KG1 (cell line): ENCODE measurements at regions not wholly inside any gene's neighbourhood (a gene's known extent, or its start where the extent isn't known, plus 50 kb on each side); places are given as distances from the start of the nearest gene placed in this dataset.

Experiments
- DNase-seq: peaks from one replicate; lab custom pipeline; 2025; lab: John Stamatoyannopoulos, UW

GRCh38 chr5:73374520-73375190, 73.9 kb downstream of the FOXD1 start:
- no peak for DNase-seq

GRCh38 chr5:73373814-73374510, 74.6 kb downstream of the FOXD1 start:
- no peak for DNase-seq

GRCh38 chr5:73370640-73371583, 77.7 kb downstream of the FOXD1 start:
- no peak for DNase-seq

GRCh38 chr5:73370095-73370494, 78.5 kb downstream of the FOXD1 start:
- DNase-seq: no peak

GRCh38 chr5:73369278-73369677, 79.3 kb downstream of the FOXD1 start:
- DNase-seq: no peak

- DNase-seq: no peak
These were observed 80.9 kb downstream of the FOXD1 start for GRCh38 chr5:73367650-73368049.

- DNase-seq: no peak
These were observed 82.4 kb downstream of the FOXD1 start for GRCh38 chr5:73365990-73366667.

GRCh38 chr5:73365301-73365853, 83.2 kb downstream of the FOXD1 start:
- DNase-seq: no peak

GRCh38 chr5:73363911-73364730, 84.5 kb downstream of the FOXD1 start:
- no peak for DNase-seq

- DNase-seq: no peak
These were observed 89.2 kb downstream of the FOXD1 start for GRCh38 chr5:73359395-73359794.

- DNase-seq: no peak
These were observed 90.2 kb downstream of the FOXD1 start for GRCh38 chr5:73358366-73358765.

- DNase-seq: no peak
These were observed 91.0 kb downstream of the FOXD1 start for GRCh38 chr5:73357576-73357975.

- DNase-seq: no peak
These were observed 93.5 kb downstream of the FOXD1 start for GRCh38 chr5:73355108-73355507.

GRCh38 chr5:73354406-73354805, 94.2 kb downstream of the FOXD1 start:
- no peak for DNase-seq

GRCh38 chr5:73352649-73353230, 95.8 kb downstream of the FOXD1 start:
- DNase-seq: no peak

GRCh38 chr5:73352243-73352642, 96.3 kb downstream of the FOXD1 start:
- no peak for DNase-seq

GRCh38 chr5:73351593-73351992, 97.0 kb downstream of the FOXD1 start:
- no peak for DNase-seq

- DNase-seq: no peak
These were observed 101.6 kb downstream of the FOXD1 start for GRCh38 chr5:73346878-73347408.

GRCh38 chr5:73344835-73345234, 103.7 kb downstream of the FOXD1 start:
- DNase-seq: no peak

GRCh38 chr5:73339711-73340110, 108.9 kb downstream of the FOXD1 start:
- DNase-seq: no peak
